Adrenal gland (tissue), 9 donors: ENCODE measurements at regions not wholly inside any gene's neighbourhood (a gene's known extent, or its start where the extent isn't known, plus 50 kb on each side); places are given as distances from the start of the nearest gene placed in this dataset.

ENCODE experiments used
- DNase-seq, 7 donors: peaks; one replicate each; pipeline ENCODE4 v3.0.0-alpha.2; 2019 to 2020
- H3K27ac ChIP-seq, 5 donors: fragments of 200-600 bp; sonication (generic) in 4 of 5; 1 replicate in 3 of 5; 2 replicates in 2 of 5; pipeline versions ENCODE4 v1.5.1 to v1.8.0; 2016 to 2020; ENCODE audit warnings: mild to moderate bottlenecking in 1 of 5
- H3K27me3 ChIP-seq: fragments of 200-600 bp; 2 replicates; pipeline ENCODE4 v1.8.0; 2021
- H3K36me3 ChIP-seq, 2 donors: fragments of 200-600 bp; replicated peaks in 1 of 2; 1 replicate in 1 of 2; 2 replicates in 1 of 2; pipeline versions ENCODE4 v1.5.1 to v1.8.0; 2018 to 2022
- H3K4me1 ChIP-seq, 2 donors: fragments of 200-600 bp; replicated peaks in 1 of 2; 1 replicate in 1 of 2; 2 replicates in 1 of 2; pipeline versions ENCODE4 v1.5.1 to v1.8.0; 2018 to 2021
- H3K4me3 ChIP-seq, 4 donors: fragments of 200-600 bp; sonication (generic) in 3 of 4; one replicate each; pipeline ENCODE4 v1.5.1; 2016 to 2018
- H3K9me3 ChIP-seq, 3 donors: fragments of 200-600 bp; sonication (generic) in 1 of 3; replicated peaks in 1 of 3; 1 replicate in 2 of 3; 2 replicates in 1 of 3; pipeline versions ENCODE4 v1.5.1 to v1.8.0; 2016 to 2021
- POLR2A ChIP-seq, 2 donors: fragments of 450-650 bp; IDR thresholded peaks; one replicate each; pipeline ENCODE4 v1.6.1; 2017; ENCODE audit warnings: antibody characterized with exemption in 2 of 2, mild to moderate bottlenecking in 2 of 2, moderate library complexity in 1 of 2
- WGBS, 4 donors: extraction: QIAGEN DNeasy Blood & Tissue Kit in 2 of 4; methylation state at CpG; one replicate each; pipeline versions ENCODE4 v1.1.5 to v1.1.7; 2013 to 2017; 5-methylcytosine and 5-hydroxymethylcytosine counted together
- intact Hi-C, 2 donors: fragments of 100-400 bp; cut with DNase I; formaldehyde crosslinking; loops; one replicate each; pipeline versions ENCODE4 v1.14.1 to v1.15.0; 2022 to 2023
- TF ChIP-seq, protein P1 (sequence below), 6 experiments: fragments of 450-650 bp in 4 of 6; fragments of 200-600 bp in 2 of 6; sonication (generic) in 1 of 6; IDR thresholded peaks; 1 replicate in 5 of 6; 2 replicates in 1 of 6; pipeline versions ENCODE4 v1.5.1 to v1.8.0; 2016 to 2021; ENCODE audit warnings: antibody characterized with exemption in 6 of 6, mild to moderate bottlenecking in 2 of 6, moderate library complexity in 1 of 6
- donor health status: healthy with polysubstance abuse.
- donor health status: Bipolar disorder and iron deficiency.
- donor health status: DM: yes; HTN: yes; CAD: no.
- donor health status: DM: no; HTN: no; CAD: no.
- donor health status: DM: no; HTN: no; CAD: no.

- 76 to 97% (median 92%) methylated on average over 2 of the region's 2 CpGs for WGBS, 4 donors
- no peaks in the 10 kb centered on the region for H3K4me1 ChIP-seq
- intact Hi-C loops, result no loop called here
- DNase-seq, result no peak
- TF ChIP-seq, protein P1, sequence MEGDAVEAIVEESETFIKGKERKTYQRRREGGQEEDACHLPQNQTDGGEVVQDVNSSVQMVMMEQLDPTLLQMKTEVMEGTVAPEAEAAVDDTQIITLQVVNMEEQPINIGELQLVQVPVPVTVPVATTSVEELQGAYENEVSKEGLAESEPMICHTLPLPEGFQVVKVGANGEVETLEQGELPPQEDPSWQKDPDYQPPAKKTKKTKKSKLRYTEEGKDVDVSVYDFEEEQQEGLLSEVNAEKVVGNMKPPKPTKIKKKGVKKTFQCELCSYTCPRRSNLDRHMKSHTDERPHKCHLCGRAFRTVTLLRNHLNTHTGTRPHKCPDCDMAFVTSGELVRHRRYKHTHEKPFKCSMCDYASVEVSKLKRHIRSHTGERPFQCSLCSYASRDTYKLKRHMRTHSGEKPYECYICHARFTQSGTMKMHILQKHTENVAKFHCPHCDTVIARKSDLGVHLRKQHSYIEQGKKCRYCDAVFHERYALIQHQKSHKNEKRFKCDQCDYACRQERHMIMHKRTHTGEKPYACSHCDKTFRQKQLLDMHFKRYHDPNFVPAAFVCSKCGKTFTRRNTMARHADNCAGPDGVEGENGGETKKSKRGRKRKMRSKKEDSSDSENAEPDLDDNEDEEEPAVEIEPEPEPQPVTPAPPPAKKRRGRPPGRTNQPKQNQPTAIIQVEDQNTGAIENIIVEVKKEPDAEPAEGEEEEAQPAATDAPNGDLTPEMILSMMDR (IDR thresholded peaks at IDR 0.05), result no peak
- no peak for TF ChIP-seq POLR2A (IDR thresholded peaks at IDR 0.05)
- no peaks in the 10 kb centered on the region for H3K27me3 ChIP-seq
- no peak overlapping the region for H3K4me3 ChIP-seq
- no peak overlapping the region for H3K27ac ChIP-seq
- no peaks in the 10 kb centered on the region for H3K9me3 ChIP-seq
- H3K36me3 ChIP-seq, result no peaks in the 10 kb centered on the region
Observed at GRCh38 chr21:15236111-15236510, 171.3 kb upstream of the NRIP1 start.

GRCh38 chr21:15240848-15241247 is 176.0 kb upstream of the NRIP1 start:
- no peak for DNase-seq
- no peak overlapping the region for H3K4me3 ChIP-seq
- intact Hi-C loops, result no loop called here
- TF ChIP-seq POLR2A (IDR thresholded peaks at IDR 0.05), result no peak
- TF ChIP-seq, protein P1 (IDR thresholded peaks at IDR 0.05), result no peak
- no peaks in the 10 kb centered on the region for H3K36me3 ChIP-seq
- whole genome bisulfite sequencing, 4 donors, result 51 to 63% (median 59%) methylated on average over 2 of the region's 2 CpGs
- H3K27ac ChIP-seq, result no peak overlapping the region
- H3K4me1 ChIP-seq, result no peaks in the 10 kb centered on the region
- no peaks in the 10 kb centered on the region for H3K9me3 ChIP-seq
- no peaks in the 10 kb centered on the region for H3K27me3 ChIP-seq

- intact Hi-C loops, result no loop called here
- 89 to 94% (median 92%) methylated on average over 2 of the region's 2 CpGs for WGBS, 4 donors
- Histone ChIP-seq H3K36me3 (no peaks in the 10 kb centered on the region), H3K4me3 (no peak overlapping the region), H3K9me3 (no peaks in the 10 kb centered on the region), H3K27me3 (no peaks in the 10 kb centered on the region), H3K4me1 (no peaks in the 10 kb centered on the region), H3K27ac (no peak overlapping the region)
- no peak for DNase-seq
- TF ChIP-seq, protein P1 (IDR thresholded peaks at IDR 0.05), result no peak
- no peak for TF ChIP-seq POLR2A (IDR thresholded peaks at IDR 0.05)
Observed at GRCh38 chr21:15241997-15242736, 177.4 kb upstream of the NRIP1 start.

GRCh38 chr21:15242906-15243305 is 178.1 kb upstream of the NRIP1 start:
- no peaks in the 10 kb centered on the region for H3K36me3 ChIP-seq
- no peak for TF ChIP-seq POLR2A (IDR thresholded peaks at IDR 0.05)
- TF ChIP-seq, protein P1 (IDR thresholded peaks at IDR 0.05), result no peak
- H3K9me3 ChIP-seq, result no peaks in the 10 kb centered on the region
- intact Hi-C loops, result no loop called here
- H3K4me1 ChIP-seq, result no peaks in the 10 kb centered on the region
- no peaks in the 10 kb centered on the region for H3K27me3 ChIP-seq
- DNase-seq, result no peak
- H3K27ac ChIP-seq, result no peak overlapping the region
- no peak overlapping the region for H3K4me3 ChIP-seq
